Mesendoderm (in vitro differentiated cells): ENCODE measurements at regions not wholly inside any gene's neighbourhood (a gene's known extent, or its start where the extent isn't known, plus 50 kb on each side); places are given as distances from the start of the nearest gene placed in this dataset.
A peak's percentile ranks its signal among the peaks of the same experiment; 100 is the strongest.

Source experiments
- DNase-seq: peaks from one replicate; pipeline ENCODE4 v3.0.0; 2013
- H2AK5ac ChIP-seq: 2 replicates; pipeline ENCODE4 v1.6.1; 2013; ENCODE audit warnings: low read length, inconsistent platforms
- H2BK120ac ChIP-seq: 2 replicates; pipeline ENCODE4 v1.6.1; 2013; ENCODE audit warnings: low read depth, mild to moderate bottlenecking, low read length, moderate library complexity, mixed read lengths
- H2BK15ac ChIP-seq: replicated peaks from 2 replicates; pipeline ENCODE4 v1.6.1; 2013; ENCODE audit warnings: low read depth, mild to moderate bottlenecking, moderate library complexity
- H2BK5ac ChIP-seq: 2 replicates; pipeline ENCODE4 v1.6.1; 2013; ENCODE audit warnings: low read length, inconsistent platforms
- H3K18ac ChIP-seq: 2 replicates; pipeline ENCODE4 v1.6.1; 2013; ENCODE audit warnings: mild to moderate bottlenecking, low read length, mixed read lengths
- H3K23ac ChIP-seq: one replicate; pipeline ENCODE4 v1.6.1; 2013; ENCODE audit warnings: low read length
- H3K27ac ChIP-seq: 2 replicates; pipeline ENCODE4 v1.5.1; 2013; ENCODE audit warnings: low read depth, mild to moderate bottlenecking, inconsistent platforms, low read length, moderate library complexity
- H3K27me3 ChIP-seq: 2 replicates; pipeline ENCODE4 v1.6.1; 2013; ENCODE audit warnings: low read length, control low read depth, mild to moderate bottlenecking, inconsistent platforms; ENCODE audit not compliant: insufficient read depth, poor library complexity
- H3K36me3 ChIP-seq: 2 replicates; pipeline ENCODE4 v1.6.1; 2013; ENCODE audit warnings: low read length, inconsistent platforms; ENCODE audit not compliant: control insufficient read depth, insufficient read depth
- H3K4ac ChIP-seq: one replicate; pipeline ENCODE4 v1.6.1; 2013; ENCODE audit warnings: low read depth, mild to moderate bottlenecking, low read length, moderate library complexity
- H3K4me1 ChIP-seq: 2 replicates; pipeline ENCODE4 v1.6.1; 2013; ENCODE audit warnings: low read depth, low read length, inconsistent platforms; ENCODE audit not compliant: control insufficient read depth
- H3K4me2 ChIP-seq: 2 replicates; pipeline ENCODE4 v1.6.1; 2013; ENCODE audit warnings: low read length
- H3K4me3 ChIP-seq: 2 replicates; pipeline ENCODE4 v1.5.1; 2013; ENCODE audit warnings: mild to moderate bottlenecking, low read length
- H3K56ac ChIP-seq: one replicate; pipeline ENCODE4 v1.6.1; 2013; ENCODE audit warnings: low read length
- H3K79me1 ChIP-seq: 2 replicates; pipeline ENCODE4 v1.6.1; 2013; ENCODE audit warnings: low read length, inconsistent platforms
- H3K79me2 ChIP-seq: 2 replicates; pipeline ENCODE4 v1.6.1; 2013; ENCODE audit warnings: mild to moderate bottlenecking, low read length; ENCODE audit not compliant: control insufficient read depth, insufficient read depth
- H3K9ac ChIP-seq: 2 replicates; pipeline ENCODE4 v1.6.1; 2013; ENCODE audit warnings: low read length, inconsistent platforms
- H4K5ac ChIP-seq: one replicate; pipeline ENCODE4 v1.6.1; 2013; ENCODE audit warnings: low read length
- H4K8ac ChIP-seq: one replicate; pipeline ENCODE4 v1.6.1; 2013; ENCODE audit warnings: low read depth, mild to moderate bottlenecking, control low read depth, low read length, moderate library complexity
- WGBS: extraction: QIAGEN DNeasy Blood & Tissue Kit; methylation state at CpG from one replicate; pipeline ENCODE4 v1.1.7; 2013; ENCODE audit warnings: low lambda C conversion rate, missing lambda C conversion rate; ENCODE audit not compliant: insufficient coverage; ENCODE audit errors: extremely low coverage; 5-methylcytosine and 5-hydroxymethylcytosine counted together

DNA sequence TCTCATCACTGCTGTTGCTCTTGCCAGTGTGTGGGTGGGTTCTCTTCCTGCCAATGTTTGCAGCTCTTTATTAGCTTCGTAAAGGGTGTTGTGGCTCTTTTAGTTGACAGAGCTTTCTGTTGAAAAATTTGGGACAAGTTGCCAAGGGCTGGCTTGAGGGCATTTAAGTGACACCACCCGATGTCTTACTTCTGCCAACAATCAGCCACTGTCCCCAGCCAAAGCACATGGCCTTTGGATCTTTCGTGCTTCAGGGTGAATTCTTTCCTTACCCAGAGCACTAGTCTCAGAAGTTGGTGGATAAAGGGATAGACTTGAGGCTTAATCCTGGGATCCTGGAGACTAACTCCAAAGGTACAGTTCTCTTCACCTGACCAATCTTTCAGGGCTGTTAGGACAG lies 113.6 kb downstream of the SOX3 start:
- WGBS = no CpG with 5 or more reads among the region's 3 CpGs
- Histone ChIP-seq H3K4ac (no peak overlapping the region), H3K23ac (no peak overlapping the region), H3K56ac (no peak overlapping the region), H4K8ac (no peak overlapping the region), H3K27ac (no peak overlapping the region), H3K4me2 (no peak overlapping the region), H3K79me1 (no peaks in the 10 kb centered on the region), H2BK15ac (no peak overlapping the region), H3K4me3 (no peak overlapping the region), H3K27me3 (no peaks in the 10 kb centered on the region), H3K9ac (no peak overlapping the region), H3K79me2 (no peaks in the 10 kb centered on the region), H2AK5ac (no peak overlapping the region), H3K4me1 (no peaks in the 10 kb centered on the region), H2BK120ac (no peak overlapping the region), H2BK5ac (no peak overlapping the region), H4K5ac (no peak overlapping the region), H3K18ac (no peak overlapping the region), H3K36me3 (no peaks in the 10 kb centered on the region)
- no peak for DNase-seq

DNA sequence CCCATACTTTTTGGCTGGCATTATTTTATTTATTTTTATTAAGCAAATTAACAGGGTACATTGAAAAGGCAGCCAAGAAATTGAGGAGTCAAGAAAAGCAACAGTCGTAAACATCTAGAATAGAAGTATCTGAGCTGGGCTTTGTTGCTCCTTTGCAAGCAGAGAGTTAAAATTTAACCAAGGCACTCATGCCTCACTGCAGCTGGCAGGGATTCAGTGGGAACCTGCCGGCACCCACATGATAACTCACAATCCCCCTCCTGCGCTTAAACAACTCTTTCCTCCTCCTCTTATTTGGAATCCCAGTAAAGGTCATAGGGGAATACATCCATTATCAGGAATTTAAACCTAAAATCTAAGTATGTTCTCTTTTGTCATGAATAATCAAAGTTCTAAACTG lies 115.5 kb downstream of the SOX3 start:
- Histone ChIP-seq H2BK5ac (no peak overlapping the region), H2AK5ac (no peak overlapping the region), H3K4me1 (no peaks in the 10 kb centered on the region), H3K4ac (no peak overlapping the region), H3K23ac (no peak overlapping the region), H4K5ac (no peak overlapping the region), H2BK120ac (no peak overlapping the region), H3K4me3 (no peak overlapping the region), H3K18ac (no peak overlapping the region), H3K56ac (no peak overlapping the region), H3K27me3 (no peaks in the 10 kb centered on the region), H3K79me2 (no peaks in the 10 kb centered on the region), H4K8ac (no peak overlapping the region), H3K79me1 (no peaks in the 10 kb centered on the region), H3K4me2 (no peak overlapping the region), H3K27ac (no peak overlapping the region), H3K9ac (no peak overlapping the region), H2BK15ac (no peak overlapping the region), H3K36me3 (no peaks in the 10 kb centered on the region)
- no CpG with 5 or more reads among the region's 3 CpGs for WGBS
- no peak for DNase-seq

DNA sequence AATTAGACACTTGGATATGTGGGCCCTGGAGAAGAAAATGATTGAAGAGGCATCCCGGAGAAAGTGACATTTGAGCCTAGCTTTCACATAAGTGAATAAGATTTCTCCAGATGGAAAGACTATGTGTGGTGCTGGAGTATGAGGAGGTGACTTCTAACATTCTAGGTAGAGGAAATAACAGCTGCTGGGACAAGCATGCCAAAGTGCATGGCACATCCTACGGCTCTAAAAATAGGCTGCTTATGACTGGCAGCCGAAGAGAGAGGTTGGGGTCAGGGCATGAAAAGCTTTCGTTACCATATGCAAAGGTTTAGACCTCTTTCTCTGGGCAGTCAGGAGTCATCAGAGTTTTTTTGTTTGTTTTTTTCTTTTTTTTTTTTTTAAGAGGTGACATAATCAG lies 142.0 kb downstream of the SOX3 start:
- Histone ChIP-seq H3K9ac (no peak overlapping the region), H3K56ac (no peak overlapping the region)
- no CpG with 5 or more reads among the region's 4 CpGs for WGBS

DNA sequence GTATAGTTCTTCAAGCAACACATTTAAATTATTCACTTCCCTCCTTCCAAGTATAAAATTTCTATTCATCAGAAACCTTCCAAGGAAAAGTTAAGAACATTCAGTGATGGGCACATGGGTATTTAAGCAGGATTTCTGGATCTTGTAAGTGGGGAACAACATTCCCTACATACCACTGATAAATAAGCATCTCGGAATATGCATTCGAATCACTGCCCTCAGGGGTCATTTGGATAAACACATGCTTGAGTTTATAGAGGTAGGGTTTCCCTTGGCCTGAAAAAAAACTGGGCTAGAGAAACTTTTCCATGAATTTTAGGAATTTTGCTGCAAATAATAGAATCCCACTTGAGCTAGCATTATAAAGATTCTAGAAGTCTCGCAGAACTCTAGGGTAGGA lies 143.9 kb downstream of the SOX3 start:
- Histone ChIP-seq H3K79me2 (no peaks in the 10 kb centered on the region), H3K23ac (no peak overlapping the region), H3K79me1 (no peaks in the 10 kb centered on the region), H3K56ac (no peak overlapping the region), H3K9ac (no peak overlapping the region), H3K4me3 (no peak overlapping the region), H2AK5ac (no peak overlapping the region), H2BK15ac (no peak overlapping the region), H3K27ac (no peak overlapping the region), H3K4me2 (no peak overlapping the region), H4K5ac (no peak overlapping the region), H3K36me3 (no peaks in the 10 kb centered on the region), H3K4me1 (no peaks in the 10 kb centered on the region), H3K27me3 (no peaks in the 10 kb centered on the region), H2BK5ac (no peak overlapping the region), H3K18ac (no peak overlapping the region), H3K4ac (no peak overlapping the region), H4K8ac (no peak overlapping the region), H2BK120ac (no peak overlapping the region)
- no CpG with 5 or more reads among the region's 3 CpGs for WGBS
- peak; percentile 64 for DNase-seq

More for the DNA sequence above, 142.0 kb downstream of the SOX3 start:
- no peak overlapping the region for H2BK5ac ChIP-seq
- no peak overlapping the region for H4K5ac ChIP-seq
- no peak overlapping the region for H2BK15ac ChIP-seq
- no peak overlapping the region for H4K8ac ChIP-seq
- no peaks in the 10 kb centered on the region for H3K36me3 ChIP-seq
- no peak overlapping the region for H3K4ac ChIP-seq
- no peak overlapping the region for H3K18ac ChIP-seq
- H3K23ac ChIP-seq = no peak overlapping the region
- H3K79me1 ChIP-seq = no peaks in the 10 kb centered on the region
- no peak for DNase-seq
- no peak overlapping the region for H2BK120ac ChIP-seq
- H3K79me2 ChIP-seq = no peaks in the 10 kb centered on the region
- H2AK5ac ChIP-seq = no peak overlapping the region
- no peak overlapping the region for H3K27ac ChIP-seq
- H3K4me1 ChIP-seq = no peaks in the 10 kb centered on the region
- no peaks in the 10 kb centered on the region for H3K27me3 ChIP-seq
- H3K4me2 ChIP-seq = no peak overlapping the region
- no peak overlapping the region for H3K4me3 ChIP-seq

DNA sequence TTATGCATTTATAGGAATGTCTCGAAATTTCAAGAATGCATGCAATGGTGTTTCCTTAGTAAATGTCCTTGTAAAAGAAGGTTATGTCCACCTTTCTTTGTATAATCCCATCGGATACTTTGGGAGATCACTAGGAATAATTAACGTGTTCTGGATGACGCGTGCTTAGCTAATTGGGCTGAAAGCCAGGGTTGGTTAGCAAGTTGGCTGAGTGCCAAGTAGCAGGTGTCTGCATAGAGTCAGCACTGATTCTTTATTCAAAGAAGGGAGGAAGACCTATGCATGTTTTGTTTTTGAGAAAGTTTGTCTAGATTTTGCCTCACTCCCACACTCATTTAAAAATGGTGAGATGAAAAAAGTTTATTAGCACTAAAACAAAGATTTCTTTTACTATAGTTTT lies 144.6 kb downstream of the SOX3 start:
- Histone ChIP-seq H3K18ac (no peak overlapping the region), H3K4ac (no peak overlapping the region), H3K36me3 (no peaks in the 10 kb centered on the region), H2AK5ac (no peak overlapping the region), H3K4me3 (no peak overlapping the region), H2BK15ac (no peak overlapping the region), H3K23ac (no peak overlapping the region), H3K79me2 (no peaks in the 10 kb centered on the region), H3K4me1 (no peaks in the 10 kb centered on the region), H3K56ac (no peak overlapping the region), H3K27me3 (no peaks in the 10 kb centered on the region), H2BK120ac (no peak overlapping the region), H3K9ac (no peak overlapping the region), H3K27ac (no peak overlapping the region), H4K5ac (no peak overlapping the region), H4K8ac (no peak overlapping the region), H2BK5ac (no peak overlapping the region), H3K79me1 (no peaks in the 10 kb centered on the region), H3K4me2 (no peak overlapping the region)
- WGBS = no CpG with 5 or more reads among the region's 5 CpGs
- DNase-seq = peak; percentile 5

DNA sequence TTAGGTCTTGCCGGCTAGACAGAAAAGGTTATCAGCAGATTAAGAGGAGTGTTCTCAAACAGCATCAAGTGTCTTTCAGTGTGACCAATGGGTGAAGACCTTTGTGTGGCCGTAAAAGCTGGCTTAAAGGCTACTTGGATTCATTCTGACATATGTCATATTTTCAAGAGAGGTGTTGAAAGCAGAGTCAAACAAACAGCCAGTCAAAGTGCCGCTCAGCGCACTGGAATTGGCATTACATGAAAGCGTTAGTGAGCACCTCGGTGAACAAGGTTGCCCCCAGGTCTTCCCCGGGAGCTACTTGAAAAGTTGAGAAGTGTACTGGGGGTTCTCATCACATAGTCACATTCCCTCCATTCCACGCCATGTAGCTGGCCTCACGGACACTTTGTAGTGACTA lies 148.9 kb downstream of the SOX3 start:
- no peaks in the 10 kb centered on the region for H3K79me2 ChIP-seq
- no peaks in the 10 kb centered on the region for H3K79me1 ChIP-seq
- no peak overlapping the region for H3K4ac ChIP-seq
- H4K5ac ChIP-seq = no peak overlapping the region
- no peak overlapping the region for H2BK15ac ChIP-seq
- H3K4me2 ChIP-seq = no peak overlapping the region
- H2BK120ac ChIP-seq = no peak overlapping the region
- H3K56ac ChIP-seq = no peak overlapping the region
- H3K9ac ChIP-seq = no peak overlapping the region
- DNase-seq = peak; percentile 4
- H3K4me1 ChIP-seq = no peaks in the 10 kb centered on the region
- H2AK5ac ChIP-seq = no peak overlapping the region
- no CpG with 5 or more reads among the region's 9 CpGs for WGBS
- no peak overlapping the region for H3K4me3 ChIP-seq
- no peak overlapping the region for H3K27ac ChIP-seq
- no peaks in the 10 kb centered on the region for H3K36me3 ChIP-seq
- no peak overlapping the region for H2BK5ac ChIP-seq
- H3K23ac ChIP-seq = no peak overlapping the region
- H3K27me3 ChIP-seq = no peaks in the 10 kb centered on the region
- H4K8ac ChIP-seq = no peak overlapping the region
- H3K18ac ChIP-seq = no peak overlapping the region
